HG02943 (cell line): ENCODE measurements at regions not wholly inside any gene's neighbourhood (a gene's known extent, or its start where the extent isn't known, plus 50 kb on each side); places are given as distances from the start of the nearest gene placed in this dataset.
A peak's percentile ranks its signal among the peaks of the same experiment; 100 is the strongest.
"Not testable (repeated sequence)": the region's sequence is repeated elsewhere in the genome, so short reads cannot be mapped to it uniquely, and the experiment has no call there.

ENCODE experiments used
- ATAC-seq: cut with Tn5 transposase; IDR thresholded peaks from one replicate; pipeline ENCODE4 v1.9.1; 2021; ENCODE audit warnings: mild to moderate bottlenecking, low read depth, moderate library complexity; ENCODE audit not compliant: unreplicated experiment

DNA sequence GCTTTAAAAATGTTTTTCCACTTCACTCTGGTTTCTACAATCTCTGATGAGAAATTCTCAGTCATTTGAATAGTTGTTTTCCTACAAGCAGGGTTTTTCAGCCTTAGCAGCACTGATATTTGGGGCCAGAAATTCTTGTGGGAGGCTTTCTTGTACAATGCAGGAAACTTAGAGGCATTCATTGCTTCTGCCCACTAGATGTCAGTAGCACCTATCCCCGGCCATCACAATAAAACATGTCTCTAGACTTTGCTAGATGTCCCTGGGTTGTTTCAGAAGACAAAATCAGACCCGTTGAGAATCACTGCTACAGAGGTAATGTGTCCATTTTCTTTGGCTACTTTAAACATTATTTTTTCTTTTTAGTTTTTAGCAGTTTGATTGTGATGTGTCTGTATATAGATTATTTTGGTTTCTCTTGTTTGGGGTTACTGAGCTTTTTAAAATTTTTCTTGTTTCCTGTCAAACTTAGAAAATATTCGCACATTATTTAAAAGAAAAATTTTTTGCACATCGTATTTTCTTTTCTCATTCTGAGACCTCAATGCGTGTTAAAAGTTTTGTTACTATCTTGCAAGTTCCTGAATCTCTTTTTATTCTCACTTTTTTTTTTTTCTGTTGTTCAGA, 60.8 kb upstream of the CCDC179 start:
- peak; percentile 88 for ATAC-seq

- ATAC-seq: no peak
Measured at GRCh38 chr11:22922672-22923071, 62.4 kb upstream of the CCDC179 start.

DNA sequence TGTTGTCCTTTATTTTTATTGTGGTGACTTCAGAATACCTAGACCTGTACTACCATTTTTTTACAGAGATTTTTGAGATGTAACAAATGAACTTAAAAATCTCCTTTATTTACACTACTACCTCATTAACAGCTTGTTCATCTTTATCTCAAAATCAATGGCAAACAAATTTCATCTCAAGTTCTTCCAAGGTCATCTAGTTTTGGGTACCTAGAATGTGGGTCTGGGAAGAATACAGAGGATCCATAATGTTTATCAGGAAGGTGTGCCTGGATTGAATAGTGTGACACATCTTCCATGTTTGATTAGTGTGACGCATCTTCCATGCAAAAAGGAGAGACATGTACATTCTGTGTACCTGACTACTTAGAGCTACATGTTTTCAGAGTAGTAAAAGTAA, 63.3 kb upstream of the CCDC179 start:
- no peak for ATAC-seq

GRCh38 chr11:22926341-22926740, 66.1 kb upstream of the CCDC179 start:
- ATAC-seq: no peak

GRCh38 chr11:22927793-22928192, 67.5 kb upstream of the CCDC179 start:
- ATAC-seq: no peak

DNA sequence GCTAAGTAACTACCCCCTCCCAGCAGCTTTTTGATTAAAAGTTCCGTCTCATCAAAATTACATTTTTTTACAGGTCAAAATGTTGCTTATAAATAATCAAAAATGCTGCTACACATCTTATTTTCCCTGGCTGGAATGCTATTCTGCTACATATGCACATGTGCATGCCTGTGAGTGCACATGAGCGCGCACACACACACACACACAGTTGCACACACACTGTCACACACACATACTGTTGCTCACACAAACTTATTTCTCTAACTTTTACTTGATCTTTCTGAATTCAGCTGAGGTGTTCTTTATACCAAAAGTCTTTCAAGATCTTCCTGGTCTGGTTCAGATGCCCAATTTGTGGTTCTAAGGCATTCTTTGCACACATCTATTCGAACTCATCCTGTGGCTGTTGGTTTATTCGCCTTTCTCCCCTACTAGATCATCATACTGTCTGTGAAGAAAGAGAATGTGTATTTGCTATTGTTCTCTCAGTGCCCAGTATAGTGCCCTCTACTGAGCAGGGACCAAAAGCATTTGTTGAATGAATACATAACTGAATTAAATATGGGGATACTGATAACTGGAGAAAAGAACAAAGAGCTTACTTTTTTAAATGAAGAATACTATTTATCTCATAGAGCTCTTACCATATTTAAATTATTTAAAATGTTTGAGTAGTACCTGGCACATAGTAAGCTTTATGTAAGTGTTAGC, 68.1 kb upstream of the CCDC179 start:
- ATAC-seq: no peak

GRCh38 chr11:22930816-22931594, 70.7 kb upstream of the CCDC179 start:
- ATAC-seq: peak; percentile 99

- ATAC-seq: no peak
Measured at GRCh38 chr11:22938691-22939090, 78.4 kb upstream of the CCDC179 start.

- ATAC-seq: not testable (repeated sequence)
Measured at GRCh38 chr11:22941544-22941943, 81.3 kb upstream of the CCDC179 start.

DNA sequence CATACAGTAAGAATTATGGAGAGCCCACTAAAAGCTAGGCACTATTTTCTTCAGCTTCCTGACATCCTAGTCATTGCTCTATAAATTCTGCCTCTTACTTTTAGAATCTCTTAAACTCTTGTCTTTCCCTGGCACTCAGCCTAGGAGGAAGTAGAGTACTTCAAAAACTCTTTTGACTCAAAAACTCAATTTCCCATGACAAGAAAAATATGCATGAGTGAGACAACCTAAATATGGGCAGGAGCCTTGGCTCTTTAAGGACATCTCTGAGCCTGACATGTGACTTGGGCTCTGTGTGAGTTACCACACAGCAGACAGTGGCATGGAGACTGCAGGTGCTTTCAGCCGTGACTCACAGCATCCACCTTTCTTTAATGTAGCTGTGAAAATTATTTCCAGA, 97.5 kb upstream of the CCDC179 start:
- no peak for ATAC-seq

GRCh38 chr11:22974251-22974650, 114.0 kb upstream of the CCDC179 start:
- no peak for ATAC-seq

DNA sequence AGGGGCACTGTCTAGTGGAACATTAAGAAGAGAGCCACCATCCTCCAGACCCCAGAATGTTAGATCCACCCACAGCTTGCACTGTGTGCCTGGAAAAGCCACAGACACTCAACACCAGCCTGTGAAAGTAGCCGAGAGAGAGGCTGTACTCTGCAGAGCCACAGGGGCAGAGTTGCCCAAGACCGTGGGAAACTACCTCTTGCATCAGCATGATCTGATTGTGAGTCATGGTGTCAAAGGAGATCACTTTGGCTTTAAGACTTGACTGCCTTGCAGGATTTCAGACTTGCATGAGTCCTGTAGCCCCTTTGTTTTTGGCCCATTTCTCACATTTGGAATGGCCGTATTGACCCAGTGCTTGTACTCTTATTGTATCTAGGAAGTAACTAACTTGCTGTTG, 115.9 kb upstream of the CCDC179 start:
- no peak for ATAC-seq

DNA sequence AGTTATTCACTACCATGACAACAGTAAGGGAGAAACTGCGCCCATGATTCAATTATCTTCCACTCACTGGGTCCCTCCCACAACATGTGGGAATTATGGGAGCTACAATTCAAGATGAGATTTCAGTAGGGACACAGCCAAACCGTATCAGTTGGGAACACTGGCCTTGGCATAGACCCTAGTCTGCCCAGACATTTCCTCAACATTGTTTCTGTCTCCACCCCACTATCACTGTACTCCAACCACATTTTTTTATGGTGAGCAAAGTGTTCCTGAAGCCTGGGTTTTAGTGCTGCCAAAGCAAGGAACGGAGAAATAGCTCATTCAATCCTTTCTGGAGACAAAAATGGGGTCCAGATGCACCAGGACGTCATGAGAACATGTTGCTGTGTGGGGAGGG, 122.6 kb upstream of the CCDC179 start:
- ATAC-seq: no peak

DNA sequence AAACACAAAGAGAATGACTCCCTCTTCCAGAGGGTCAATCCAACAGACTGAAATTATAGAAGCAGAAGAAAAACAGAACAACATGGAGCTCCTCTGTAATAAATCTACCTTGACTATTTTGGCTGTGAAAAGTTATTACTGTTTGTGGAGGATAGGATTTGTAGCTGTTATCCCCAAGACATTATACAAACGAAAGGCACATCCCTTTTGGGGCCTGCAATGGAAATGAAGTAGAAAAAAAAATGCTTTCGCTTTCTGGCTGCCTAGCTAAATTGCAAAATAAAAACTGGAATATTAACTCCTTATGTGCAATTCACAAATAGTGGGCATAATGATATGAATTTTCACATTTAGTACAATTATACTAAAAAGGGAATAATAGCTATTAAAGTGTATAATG, 123.8 kb upstream of the CCDC179 start:
- no peak for ATAC-seq

DNA sequence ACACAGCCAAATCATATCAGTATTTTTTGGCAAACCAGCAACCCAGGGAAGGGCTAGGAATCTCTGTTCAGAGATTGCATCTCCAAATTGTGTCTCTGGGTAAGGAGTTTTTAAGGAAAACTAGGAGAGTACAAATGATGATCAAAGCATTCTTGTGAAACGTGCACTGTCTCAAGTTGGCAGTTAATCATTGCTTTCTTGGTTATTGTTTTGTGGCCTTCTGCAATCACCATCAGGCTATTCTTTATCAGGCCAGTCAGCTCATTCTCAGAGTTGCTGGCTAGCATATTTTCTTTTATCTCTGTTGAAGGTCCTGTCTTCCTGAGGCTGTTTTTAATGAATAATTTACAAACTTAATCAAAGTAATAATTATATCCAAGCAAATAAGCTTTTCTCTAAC, 129.1 kb upstream of the CCDC179 start:
- no peak for ATAC-seq

DNA sequence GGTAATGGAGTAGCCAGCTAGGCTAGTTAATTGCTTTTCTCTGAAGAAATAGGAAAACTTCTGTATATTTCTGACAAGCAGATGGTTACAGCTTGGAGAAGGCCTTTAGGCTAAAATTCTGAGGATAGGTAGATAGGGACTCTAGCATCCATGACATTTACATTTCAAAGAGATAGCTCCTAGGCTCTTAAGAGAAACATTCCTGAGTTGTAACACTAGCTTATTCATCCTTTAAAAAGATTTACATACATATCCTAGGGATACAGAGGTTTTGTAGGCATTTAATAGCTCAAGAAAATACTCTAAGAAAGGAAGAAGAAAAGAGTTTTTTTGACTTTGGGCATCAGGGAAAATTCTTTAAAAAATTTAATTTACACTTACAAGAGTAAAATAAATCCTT, 130.9 kb upstream of the CCDC179 start:
- ATAC-seq: no peak

DNA sequence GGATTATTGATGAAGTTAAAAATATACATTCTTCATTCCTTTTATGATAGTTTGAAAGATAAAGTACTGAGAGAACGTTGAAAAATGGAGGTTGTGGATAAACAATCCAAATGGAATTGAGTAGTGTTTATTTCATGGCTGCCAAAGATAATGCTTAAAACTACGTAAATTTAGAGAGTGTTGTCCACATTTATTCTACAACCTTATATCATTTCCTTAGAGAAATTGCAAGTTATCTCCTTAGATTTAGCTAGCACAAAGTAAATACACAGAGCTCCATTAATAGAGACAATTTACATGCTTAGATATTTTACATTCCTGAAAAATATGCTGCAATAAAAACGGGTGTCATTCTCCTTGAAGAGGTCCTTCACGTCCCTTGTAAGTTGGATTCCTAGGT, 146.5 kb upstream of the CCDC179 start:
- no peak for ATAC-seq

DNA sequence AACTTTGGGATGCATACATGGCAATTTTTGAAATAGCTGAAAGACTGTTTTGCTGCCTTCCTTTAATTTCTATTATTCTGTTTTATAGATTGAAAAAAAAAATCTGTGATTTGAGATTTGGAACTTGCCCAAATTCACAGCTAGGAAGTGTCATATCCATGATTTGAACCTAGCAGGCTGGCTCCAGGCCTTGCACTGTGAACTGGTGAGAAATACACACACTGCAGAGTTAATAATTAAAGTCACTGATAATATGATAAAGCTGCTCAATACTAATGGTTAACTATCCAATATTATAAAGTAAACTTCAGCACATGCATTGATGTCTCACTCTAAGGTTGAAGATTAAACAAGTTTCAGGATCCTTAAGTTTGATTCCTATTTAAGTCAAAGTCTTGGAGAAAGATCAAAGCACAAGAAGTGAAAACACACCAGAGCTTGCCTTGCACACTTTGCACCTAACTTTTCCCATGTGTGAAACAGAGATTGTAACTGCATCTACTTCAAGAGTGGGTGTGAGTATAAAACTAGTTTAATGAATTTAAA, 150.6 kb upstream of the CCDC179 start:
- ATAC-seq: no peak

- ATAC-seq: no peak
Measured at GRCh38 chr11:23012930-23013329, 152.7 kb upstream of the CCDC179 start.

DNA sequence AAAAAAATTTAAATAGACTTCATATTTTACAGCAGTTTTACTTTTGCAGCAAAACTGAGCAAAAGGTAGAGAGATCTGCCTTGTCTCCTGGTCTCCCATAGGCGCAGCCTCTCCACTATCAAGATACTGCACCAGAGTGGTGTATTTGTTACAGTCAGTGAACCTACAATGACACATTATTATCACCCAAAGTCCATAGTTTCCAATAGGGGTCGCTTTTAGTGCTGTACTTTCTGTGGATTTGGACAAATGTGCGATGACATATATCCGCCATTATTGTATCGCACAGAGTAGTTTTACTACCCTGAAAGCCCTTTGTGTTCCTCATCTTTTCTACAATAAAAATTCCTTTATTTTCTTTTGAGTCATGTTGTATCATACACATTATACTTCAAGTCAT, 153.2 kb upstream of the CCDC179 start:
- ATAC-seq: no peak

DNA sequence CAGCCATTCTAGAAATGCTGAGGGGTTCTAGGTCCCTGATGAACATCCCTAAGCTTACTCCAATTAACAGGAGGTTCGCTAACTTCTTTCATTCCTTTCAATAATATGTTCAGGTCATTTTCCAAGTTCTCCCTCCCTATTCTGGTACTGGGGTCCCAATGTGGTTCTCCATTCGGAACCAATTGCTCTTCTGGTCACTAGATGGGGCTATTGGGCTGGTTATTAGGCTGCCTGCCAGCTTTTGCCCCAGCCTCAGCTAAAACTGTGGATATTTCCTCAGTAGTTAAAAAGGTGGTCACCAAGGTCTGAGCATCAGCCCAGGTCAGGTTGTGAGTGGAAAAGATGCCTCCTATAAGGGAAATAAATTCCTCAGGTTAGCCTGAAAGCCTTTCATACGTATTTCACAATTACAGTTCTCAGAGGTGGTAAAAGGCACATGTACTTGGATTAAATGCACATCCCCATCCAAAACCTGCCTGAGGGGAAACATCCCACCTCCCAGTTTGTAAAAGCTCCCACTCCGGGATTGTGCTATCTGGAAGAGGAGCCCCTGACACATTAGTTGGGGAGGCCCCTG, 161.1 kb upstream of the CCDC179 start:
- peak; percentile 71 for ATAC-seq
